Nucleus accumbens (tissue), 56 donors: ENCODE measurements at regions not wholly inside any gene's neighbourhood (a gene's known extent, or its start where the extent isn't known, plus 50 kb on each side); places are given as distances from the start of the nearest gene placed in this dataset.

ENCODE experiments used
- DNase-seq, 56 donors: peaks; one replicate each; lab custom pipeline; 2025; lab: John Stamatoyannopoulos, UW

DNA sequence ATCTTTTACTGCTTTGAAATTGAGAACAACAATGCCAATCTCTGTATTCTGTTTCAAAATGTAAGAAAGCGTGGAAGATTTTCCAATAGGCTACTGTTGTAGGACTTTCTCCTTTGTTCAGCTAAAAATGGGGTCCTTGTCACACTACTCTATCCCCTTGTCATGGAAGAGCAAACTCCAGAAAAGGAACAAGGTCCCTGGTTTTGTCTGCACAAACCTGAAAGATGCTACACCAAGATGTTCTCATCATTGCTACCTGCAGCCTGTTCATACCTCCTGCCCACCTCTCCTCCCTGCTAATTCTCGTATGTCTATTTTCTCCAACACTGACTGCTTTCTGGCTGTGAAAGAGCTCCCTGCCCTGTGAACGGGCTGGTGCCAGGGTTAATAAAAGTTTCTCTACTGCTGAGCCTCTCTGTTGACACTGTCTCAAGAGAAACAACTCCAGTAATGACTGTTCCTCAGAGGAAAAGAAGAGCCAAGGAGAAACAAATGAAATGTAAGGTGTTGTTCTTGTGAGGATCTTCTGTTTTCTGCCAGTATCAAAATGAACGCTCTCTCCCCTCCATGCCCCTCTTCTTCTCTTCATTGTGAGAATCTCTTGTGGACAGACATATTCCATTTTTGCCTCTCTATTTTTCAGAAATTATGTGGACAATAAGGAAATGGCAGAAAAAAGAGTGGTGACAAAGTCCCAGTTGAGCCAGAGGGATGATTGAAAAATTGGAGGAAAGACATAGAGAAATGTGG is 287.1 kb downstream of the ADGB start:
- no peak for DNase-seq

DNA sequence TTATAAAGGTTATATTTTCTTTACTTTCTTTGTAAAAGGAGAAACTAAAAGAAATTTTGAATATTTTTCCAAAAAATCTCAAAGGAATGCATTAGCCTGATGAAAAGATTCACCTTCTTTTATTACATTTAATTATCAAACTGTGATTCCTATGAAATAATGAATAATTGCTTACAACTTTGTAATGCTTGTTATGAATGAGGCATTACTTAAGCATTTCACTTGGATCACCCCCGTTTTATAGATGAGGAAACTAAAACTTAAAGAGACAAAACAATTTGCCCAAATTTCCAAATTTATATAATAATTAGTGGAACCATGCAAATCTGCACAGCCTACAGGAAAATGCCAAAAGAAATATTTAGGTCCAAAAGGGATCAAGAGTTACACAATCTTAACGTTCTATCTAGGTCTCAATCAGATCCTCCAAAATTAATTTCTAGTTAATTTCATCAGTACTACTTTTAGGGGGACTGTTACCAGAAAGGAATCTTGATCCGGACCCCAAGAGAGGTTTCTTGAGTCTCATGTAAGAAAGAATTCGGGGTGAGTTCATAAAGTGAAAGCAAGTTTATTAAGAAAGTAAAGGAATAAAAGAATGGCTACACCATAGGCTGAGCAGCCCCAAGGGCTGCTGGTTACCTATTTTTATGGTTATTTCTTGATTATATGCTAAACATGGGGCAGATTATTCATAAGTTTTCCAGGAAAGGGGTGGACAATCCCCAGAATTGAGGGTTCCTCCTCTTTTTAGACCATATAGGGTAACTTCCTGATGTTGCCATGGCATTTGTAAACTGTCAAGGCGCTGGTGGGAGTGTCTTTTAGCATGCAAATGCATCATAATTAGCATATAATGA is 288.0 kb downstream of the ADGB start:
- no peak for DNase-seq

- no peak for DNase-seq
Observed at GRCh38 chr6:146887447-146888077, 288.8 kb downstream of the ADGB start.

DNA sequence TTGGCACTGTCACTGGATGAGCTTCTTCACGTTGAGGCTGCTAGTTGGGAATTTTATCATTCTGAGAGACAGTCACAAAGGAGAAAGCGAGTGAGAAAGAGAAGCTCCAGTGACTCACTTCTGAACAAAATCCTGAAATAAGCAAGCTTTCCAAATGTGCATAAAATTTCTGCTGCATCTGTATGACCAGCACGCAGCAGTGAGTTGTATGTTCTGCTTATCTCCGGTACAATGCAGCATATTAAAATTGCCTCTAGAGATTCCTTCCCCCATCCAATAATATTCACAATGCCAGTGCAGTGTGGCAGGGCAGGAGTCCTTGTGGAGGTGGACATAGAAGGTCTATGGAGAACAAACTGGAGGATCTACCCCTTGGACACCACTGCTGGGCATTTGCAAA is 290.5 kb downstream of the ADGB start:
- DNase-seq: no peak

DNA sequence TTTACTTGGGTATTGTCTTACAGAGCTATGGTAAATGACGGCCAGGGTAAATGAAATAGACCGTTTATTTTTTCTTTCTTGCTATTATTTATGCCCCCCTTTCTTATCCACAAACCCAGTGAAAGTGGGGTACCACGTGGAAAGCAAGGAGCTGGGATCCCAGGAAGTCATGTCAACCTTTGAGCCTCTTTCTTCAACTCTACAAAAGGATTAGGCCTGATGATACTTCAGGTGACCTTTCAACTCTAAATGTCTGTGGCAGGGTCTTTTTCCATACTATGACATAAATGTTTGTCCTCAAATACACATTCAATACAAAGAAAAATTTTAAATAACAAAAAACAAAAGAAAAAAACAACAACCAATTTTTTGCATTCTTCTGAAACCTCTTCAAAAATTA is 291.4 kb downstream of the ADGB start:
- DNase-seq: no peak

- DNase-seq: no peak
Observed at GRCh38 chr6:146890644-146891434, 292.1 kb downstream of the ADGB start.

- DNase-seq: no peak
Observed at GRCh38 chr6:146891615-146892265, 293.0 kb downstream of the ADGB start.

DNA sequence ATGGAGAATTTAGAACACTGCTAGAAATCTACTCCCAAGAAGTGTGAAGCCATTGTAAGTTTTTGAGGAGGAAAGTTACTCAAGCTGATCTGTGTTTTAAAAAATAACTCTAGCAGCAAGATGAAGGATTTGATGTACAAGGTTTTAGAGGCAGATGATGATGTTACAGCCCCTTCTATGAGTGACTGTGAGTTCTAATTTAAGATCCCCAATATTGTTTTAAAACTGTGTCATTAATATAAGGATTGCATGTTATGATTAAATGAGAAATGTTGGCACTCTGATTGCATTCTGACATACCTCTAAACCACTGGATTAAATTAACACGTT is 293.5 kb downstream of the ADGB start:
- DNase-seq: no peak

DNA sequence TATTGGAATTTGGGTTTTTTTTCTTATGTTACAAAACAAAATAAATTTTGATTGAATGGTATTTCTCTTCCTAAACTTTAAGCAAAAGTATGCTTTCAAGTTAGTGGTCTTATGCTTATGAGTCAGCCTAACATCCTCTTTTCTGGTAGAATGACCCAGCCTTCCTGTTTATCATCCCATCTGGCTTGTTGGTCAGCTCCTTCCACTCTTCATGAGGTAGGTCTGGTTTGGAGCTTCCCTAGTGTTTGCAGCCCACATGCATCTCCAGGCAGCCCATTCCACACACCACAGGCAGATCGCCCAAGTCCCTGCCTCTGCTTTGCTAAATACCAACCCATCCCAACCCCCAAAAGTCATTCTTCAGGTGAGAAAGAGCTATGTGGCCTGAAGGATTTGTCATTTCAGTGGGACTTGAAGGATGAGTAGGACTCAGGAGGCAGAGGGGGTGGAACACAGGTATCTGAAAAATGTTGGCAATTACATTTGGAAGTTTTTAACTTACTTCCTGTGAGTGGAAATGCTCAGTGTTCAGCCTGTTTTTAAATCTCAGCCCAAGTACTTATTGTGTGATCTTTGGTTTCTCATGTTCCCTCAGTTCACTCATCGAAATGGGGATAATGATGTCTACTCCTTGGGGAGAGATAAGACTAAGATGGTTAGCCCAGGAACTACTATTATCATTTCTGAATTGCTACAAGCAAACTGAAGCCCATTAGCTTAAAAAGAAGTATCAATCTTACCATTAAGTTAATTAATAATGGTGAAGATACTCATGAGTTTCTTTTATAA is 294.0 kb downstream of the ADGB start:
- DNase-seq: no peak

- no peak for DNase-seq
Observed at GRCh38 chr6:146893690-146894089, 294.9 kb downstream of the ADGB start.

- DNase-seq: no peak
Observed at GRCh38 chr6:146894624-146895023, 295.9 kb downstream of the ADGB start.

- no peak for DNase-seq
Observed at GRCh38 chr6:146895101-146895771, 296.5 kb downstream of the ADGB start.

- DNase-seq: no peak
Observed at GRCh38 chr6:146895772-146896061, 296.9 kb downstream of the ADGB start.

DNA sequence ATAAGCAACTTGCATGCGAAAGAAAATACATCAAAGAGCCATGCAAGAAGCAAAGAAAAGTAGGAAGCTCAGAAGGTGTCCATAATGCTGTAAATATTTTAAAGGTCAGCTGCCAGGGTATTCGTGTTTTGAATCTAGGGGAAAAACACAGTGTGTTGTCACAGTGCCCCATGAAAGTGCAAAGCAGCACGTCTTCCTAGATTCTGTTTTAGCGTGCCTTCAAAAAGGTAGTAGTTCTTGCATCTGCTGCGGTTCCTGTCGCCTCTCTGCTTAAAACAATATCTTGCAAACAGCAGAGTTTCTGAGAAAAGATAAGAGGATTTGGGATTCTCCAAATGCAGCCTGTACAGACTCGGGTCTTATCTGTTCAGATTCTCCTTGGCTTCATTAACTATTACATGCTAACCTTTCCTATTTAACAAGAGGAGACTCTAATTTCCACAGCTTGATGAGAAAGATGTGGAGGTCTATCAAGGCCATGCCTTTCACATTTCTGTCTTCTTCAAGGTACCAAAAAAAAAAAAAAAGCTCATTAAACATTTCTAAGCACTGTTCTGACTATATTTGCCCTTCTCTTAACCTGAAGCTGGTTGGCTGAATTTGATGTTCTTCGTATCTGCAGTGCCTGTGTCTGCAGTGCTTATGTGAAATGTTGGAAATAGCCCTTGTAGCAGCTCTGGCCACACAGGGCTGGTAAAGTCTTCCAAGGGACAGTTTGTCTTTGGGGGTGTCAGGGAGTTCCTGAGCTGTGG is 297.5 kb downstream of the ADGB start:
- no peak for DNase-seq

GRCh38 chr6:146896960-146897701 is 298.4 kb downstream of the ADGB start:
- DNase-seq: no peak

GRCh38 chr6:146898069-146898887 is 299.5 kb downstream of the ADGB start:
- no peak for DNase-seq

GRCh38 chr6:146898888-146899227 is 300.1 kb downstream of the ADGB start:
- no peak for DNase-seq
